Umbilical cord (tissue), 1 donor: ENCODE measurements at regions not wholly inside any gene's neighbourhood (a gene's known extent, or its start where the extent isn't known, plus 50 kb on each side); places are given as distances from the start of the nearest gene placed in this dataset.
A peak's percentile ranks its signal among the peaks of the same experiment; 100 is the strongest.

Experiments
- DNase-seq: peaks from one replicate; pipeline ENCODE4 v3.0.0-alpha.2; 2015; ENCODE audit warnings: low spot score

DNA sequence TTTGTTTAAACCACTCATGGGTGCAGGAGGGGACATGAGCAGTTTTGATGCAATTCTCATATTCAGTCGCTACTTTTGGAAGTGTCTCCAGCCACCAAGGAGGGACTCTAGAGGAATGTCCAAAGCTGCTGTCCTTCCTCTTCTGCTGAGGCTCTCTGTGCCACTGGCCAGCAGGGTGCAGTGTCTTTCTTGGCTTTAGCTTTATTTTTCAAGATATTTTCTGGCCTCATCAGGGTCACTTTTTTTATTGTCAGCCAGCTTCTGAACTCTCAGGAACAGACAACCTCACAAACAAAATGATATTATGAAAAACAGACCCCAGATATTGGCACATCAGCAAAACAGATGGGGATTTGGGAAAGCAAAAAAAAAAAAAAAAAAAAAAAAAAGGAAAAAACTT, 289.3 kb upstream of the ZSWIM2 start:
- DNase-seq, result peak; percentile 33

DNA sequence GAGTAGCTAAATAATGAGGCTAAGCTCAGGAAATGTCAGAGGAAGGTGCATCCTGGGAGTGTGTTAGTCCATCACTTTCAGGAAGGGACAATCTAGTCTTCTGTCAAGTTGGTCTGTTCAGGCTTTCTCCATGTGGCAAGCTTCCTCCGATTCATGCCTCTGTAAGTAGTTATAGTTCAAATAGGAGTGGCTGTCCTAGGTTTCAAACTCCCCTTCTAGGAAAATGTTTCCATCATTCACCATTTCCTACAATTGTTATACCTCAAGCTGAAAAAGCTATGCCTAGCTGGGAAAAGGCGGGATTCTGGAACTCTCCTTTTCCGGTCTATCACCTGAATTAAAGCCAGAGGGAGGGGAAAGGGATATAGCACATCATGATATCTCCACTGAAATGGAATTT, 287.7 kb upstream of the ZSWIM2 start:
- DNase-seq, result peak; percentile 52

DNA sequence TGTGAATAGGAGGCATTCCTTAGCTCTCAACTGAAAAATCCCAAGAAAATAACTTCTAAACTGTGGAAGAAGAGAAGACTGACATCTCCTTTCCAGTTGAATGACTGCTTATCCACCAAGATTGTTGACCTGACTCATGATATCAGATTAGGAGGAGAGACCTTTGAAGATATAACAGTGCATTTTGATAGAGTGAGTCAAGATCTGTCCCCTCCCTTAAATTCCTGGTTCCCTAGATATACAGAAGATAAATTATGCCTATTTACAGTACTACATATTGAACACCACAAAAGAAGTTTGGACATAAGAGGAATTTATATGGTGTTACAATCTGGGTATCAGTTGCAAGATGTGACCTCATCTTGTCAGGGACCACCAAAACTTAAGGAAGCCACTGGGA, 285.3 kb upstream of the ZSWIM2 start:
- DNase-seq, result no peak

DNA sequence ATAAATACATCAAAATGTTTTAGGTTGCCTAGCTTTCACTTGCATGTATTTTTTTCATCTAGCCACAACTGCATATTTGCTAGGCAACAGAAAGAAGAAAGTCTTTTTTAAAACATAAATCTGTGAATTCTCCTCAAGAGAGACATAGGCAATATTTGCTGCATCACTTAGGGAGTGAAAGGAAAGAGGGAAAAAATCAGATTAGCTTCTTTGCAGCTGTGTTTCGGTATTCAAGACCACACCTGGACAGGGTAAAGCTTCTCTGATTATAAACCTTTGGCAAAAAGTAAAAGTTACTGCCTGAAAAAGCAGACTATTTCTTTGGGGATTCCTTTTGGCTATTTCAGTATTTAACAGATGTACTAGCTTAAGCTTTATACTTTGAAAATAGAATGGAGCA, 280.9 kb upstream of the ZSWIM2 start:
- DNase-seq, result no peak

DNA sequence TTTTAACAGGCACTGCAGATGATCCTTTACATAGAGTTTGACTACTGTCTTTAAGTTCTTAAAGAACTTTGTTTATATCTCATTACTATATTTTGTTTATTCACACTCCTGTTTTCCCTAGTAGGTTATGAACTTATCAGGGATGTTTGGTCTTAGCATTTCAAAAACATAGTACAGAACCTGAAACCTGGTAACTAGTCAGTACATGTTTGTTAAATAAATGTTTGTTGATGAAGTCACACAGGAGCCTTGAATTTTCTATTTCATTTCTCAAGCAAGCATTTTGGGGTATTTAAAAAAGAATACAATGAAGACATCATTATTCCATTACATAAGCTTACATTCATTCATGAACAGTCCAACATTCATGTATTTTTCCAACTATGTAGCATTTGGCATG, 280.3 kb upstream of the ZSWIM2 start:
- no peak for DNase-seq

DNA sequence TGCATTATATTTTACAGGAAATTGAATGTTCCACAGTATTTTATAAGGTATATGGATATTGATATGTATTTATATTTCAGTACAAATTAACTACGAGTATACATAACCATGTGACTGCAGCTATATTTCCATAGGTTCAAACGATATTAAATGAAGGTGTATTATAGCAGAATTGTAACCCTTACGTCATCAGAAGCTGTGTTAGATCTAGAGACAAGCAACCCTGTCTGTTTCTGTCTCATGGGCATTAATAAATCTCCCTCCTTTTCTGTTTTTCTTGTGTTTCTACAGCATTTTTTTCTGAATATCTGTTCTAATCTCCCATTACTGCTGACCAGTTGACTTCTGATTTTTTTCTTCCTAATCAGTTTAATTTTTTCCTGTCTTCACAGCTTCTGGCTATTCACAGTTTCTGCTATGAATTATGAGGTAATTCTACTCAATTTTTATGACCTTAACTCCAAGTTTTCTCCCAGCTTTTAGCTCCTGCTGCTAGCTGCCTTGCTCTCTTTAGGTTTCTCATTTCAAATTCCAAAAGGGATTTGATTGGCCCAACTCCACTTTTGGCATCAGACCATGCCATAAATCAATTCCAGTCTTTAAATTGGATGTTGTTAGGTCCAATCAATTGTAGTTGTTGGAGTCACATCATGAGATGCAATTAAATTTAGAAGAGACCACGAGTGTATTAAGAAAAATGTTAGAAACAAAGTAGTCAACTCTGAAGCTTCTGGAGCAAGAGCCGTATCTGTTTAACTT, 277.5 kb upstream of the ZSWIM2 start:
- peak; percentile 9 for DNase-seq

DNA sequence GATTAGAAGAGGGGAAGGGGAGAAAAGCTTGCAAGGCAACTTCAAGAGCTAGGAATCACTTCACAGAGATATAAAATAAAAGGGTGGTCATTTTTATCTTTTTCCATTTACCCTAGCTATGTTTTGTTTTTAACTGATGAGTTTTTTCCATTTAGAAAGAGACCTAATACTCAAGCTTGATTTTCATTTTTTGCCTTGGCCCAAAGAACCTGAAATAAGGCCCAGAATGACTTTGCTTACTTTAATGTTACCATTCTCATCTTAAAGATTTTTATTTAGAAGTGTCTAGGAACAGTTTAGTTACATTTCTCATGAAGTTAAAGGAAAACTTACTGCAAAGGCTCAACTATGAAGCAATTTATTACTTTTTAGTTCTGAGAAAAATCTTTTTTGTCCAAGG, 276.3 kb upstream of the ZSWIM2 start:
- no peak for DNase-seq

DNA sequence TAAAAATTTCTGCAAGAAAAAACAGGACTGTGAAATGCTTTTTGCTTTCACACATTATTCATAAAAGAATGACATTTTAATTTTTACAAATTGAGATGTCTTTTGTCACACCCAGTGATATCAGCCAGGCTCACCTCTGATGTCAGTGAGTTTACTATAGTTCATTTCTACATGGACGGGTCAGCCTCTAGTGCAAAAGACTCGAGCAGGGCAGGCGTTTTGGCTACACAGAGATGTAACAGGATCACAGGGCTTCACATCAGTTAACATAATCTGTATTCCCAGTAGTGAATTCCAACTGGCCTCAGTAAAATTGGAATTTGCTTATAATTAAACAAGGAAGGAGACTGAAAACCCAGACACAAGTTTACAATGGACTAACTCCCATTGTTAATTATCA, 275.6 kb upstream of the ZSWIM2 start:
- DNase-seq, result peak; percentile 15

DNA sequence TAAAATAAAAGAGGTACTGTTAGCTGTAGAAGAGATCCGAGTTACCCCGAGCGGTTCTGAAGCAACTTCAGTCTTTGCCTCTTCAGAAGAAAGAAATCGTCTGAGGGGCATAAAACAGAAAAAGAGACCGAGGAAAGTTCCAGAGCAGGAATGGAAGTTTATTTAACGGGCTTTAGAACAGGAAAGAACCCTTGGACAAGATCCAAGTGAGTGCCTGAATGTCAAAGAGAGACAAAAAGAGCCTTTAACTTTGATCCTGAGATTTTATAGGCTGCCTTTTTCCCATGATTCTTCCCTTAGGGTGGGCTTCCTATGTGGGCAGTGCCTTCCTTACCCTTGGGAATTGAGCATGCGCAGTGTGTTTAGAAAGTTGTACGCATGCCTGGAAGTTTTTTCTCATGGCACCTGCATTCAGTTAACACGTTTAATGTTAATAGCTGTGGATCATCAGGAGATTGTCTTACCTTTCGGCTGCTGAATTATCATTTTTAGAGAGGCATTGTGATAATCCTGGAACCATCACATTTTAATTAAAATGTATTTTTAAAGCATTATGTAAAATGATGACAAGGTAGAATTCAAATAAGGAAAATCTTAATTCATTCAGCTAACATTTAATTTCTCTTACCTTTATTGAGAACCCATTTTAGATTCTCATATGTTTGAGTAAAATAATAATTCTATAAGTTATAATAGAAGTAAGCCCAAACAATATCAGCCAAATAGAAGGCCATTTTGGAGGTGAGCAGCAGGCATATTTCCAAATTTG, 269.5 kb upstream of the ZSWIM2 start:
- DNase-seq, result no peak

DNA sequence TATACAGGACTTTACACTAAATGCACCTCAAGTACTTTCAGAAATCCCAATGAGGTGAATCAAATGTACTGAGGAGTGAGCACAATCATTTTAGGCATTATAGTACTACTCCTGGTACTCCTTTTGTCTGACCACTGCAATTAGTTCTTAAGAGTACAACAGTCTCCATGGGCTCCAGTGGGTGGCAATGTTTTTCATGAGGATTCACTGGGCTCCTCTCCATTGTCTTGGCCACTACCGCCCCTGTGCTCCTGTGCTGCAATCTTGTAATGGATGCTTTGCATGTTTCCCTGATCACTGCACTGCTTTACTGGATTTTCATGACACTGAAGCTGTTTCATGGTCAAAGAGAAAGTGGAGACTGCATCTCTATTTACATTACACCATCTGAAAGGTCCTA, 268.5 kb upstream of the ZSWIM2 start:
- no peak for DNase-seq

DNA sequence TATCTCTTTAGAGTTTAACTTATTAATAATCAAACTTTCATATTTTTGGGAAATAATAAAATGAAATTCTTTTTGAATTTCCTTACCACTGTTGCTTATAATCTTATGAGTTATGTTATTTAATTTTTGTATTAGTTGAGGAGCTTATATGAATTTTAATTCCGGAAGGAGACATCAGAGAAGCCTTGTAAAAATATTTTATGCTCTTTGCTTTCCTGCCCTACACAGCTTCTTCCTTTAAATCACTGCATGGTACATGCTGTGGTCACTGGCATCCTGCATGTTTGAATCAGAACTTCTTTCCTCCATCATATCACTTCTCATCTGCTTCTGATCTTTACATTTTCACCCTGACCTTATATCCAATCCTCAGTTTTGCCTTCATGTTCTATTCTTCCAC, 266.7 kb upstream of the ZSWIM2 start:
- DNase-seq, result no peak

DNA sequence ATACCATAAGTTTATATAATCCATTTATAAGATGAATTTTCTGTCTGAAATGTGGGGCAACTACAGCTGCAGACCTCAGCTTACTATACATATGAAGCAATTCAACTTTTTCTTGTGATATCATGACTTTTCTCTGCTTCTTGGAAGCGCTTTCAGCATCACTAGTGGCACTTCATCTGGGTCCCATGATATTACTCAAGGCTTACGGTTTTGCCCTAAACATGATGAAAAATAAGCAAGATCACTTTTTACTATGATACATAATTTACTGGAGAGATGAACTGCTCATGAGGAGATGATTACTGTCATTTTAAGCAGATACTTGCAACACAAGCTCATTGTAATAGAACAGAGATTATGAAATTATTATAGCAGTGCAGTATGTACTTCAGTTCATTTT, 258.0 kb upstream of the ZSWIM2 start:
- DNase-seq, result no peak

DNA sequence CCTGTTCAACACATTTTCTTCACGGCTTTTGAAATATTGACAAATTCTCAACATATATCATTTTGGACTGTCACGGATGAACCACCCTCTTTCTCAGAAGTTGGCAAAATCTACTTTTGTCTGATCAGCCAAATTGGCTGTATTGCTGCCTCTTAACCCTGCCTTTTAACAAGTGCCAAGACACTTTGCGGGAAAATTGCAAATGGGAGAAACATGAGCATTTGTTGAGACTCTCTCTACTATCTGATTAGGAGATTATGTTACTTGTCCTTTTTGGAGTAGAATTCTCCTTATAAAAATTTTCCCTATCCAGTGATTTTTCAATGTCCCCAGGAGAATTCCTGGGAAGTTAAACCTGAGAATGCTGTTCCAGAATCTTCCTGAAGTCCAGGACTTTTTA, 256.2 kb upstream of the ZSWIM2 start:
- DNase-seq, result no peak

DNA sequence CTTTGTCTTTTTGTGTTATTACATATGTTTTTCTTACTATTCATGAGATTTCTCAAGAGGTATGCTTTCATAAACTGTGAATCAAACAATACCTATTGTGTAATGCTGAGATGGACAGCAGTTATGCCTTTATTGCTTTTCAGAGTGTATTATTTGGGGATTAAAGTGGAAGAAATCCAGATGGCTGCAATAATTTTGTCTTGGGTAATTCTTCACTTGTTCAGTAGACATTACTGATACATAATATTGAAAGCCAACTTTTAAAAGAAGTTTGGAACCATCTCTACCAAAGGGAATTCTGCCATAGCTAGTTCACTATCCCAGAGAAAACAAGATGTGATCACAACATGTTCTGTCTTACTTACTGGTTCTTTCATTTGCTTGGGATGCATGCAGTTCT, 253.4 kb upstream of the ZSWIM2 start:
- no peak for DNase-seq

DNA sequence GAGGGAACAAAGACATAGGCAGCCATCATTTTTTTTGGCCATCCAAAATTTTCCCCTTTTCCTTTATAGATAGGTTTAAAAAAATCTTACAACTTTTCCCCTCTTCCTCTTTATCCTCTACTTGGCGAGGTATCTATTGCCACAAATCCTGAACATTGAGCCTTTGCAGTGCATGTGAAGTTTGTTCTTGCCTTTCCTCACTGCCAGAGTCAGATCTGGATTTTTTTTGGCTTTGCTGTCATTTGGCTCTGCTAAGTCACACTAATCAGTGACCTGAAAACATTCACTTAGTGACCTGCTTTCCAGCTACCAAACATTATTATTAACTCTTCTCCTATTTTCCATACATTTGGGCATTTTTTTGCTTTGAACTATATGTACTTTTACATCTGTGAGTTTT, 249.2 kb upstream of the ZSWIM2 start:
- DNase-seq, result no peak

DNA sequence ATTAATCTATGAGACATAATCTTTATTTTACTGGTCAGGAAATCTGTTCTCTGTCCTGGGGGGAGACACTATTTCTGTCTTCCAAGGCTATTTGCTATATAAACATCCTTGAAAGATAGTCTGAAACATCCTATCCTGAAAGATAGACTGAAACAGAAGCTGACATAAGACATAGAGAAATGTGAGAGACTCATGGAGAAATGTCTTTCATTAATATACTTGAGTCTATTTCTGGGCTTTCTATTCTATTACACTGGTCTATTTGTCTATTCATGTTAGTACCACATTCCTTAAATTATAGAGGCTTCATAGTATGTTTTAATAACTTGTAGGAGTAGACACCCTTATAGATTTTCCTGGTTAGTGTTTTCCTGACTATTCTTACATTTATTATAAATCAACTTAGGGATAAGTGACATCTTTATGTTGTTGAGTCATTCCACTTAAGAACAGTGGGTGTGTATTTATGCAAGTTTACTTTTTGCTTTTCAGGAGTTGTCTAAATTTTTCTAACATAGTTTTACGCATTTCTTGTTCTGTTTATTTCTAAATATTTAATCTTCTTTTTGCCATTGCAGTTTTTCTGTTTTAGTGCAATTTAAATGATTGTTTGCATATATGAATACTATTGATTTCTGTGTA, 244.9 kb upstream of the ZSWIM2 start:
- peak; percentile 56 for DNase-seq

DNA sequence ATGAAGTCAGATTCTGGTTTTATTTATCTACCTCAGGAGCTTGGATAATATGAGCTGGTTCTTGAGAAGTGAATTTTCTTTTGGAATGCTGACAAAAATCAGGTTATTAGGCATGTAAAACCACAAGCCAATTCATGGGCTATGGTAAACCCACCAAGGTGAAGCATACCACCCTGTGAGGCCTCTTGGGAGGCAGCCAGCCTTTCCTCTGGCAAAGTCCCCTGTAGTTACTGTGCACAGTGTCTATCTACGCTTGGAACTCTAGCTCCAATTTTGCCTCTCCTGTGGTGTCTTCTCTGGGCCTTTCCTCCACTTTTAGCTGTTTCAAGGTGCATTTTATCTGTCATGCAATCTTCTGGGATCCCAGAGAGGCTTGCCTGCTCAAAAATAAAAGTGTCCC, 242.7 kb upstream of the ZSWIM2 start:
- DNase-seq, result no peak

DNA sequence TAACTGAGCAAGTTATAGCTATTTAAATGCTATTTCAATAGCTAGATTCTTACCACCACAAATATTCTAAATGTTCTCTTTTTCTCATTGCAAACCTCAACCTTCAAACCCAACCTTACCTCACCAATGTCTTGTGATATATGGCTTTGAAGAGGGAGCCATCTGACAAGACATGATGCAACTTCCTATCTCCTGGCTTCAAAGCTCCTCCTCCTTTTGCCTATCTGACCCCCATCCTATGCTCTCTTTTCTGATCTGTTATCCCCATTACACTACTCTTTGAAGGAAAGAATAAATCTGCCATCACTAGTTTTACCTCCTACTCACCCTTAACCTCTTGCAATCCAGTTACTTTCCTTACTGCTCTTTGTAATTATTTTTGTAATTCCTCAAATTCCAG, 235.6 kb upstream of the ZSWIM2 start:
- DNase-seq, result no peak

DNA sequence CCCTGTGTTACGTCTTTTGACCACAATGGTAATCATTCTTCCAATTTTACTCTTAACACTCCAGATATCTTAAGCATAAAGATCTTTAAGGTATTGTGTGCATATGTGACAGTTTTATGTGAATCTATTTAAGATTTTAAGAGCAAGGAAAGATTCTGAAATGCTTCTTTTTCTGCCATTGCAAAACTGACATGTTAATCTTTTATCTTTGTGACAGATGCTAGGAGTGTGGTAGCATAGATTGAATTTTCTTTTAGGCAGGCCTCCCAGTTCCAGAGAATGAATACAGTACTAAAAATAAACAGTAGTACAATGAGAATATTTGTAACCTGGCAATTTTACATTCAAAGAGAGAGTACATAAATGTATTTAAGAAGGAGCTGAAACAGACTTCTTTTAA, 232.5 kb upstream of the ZSWIM2 start:
- no peak for DNase-seq

DNA sequence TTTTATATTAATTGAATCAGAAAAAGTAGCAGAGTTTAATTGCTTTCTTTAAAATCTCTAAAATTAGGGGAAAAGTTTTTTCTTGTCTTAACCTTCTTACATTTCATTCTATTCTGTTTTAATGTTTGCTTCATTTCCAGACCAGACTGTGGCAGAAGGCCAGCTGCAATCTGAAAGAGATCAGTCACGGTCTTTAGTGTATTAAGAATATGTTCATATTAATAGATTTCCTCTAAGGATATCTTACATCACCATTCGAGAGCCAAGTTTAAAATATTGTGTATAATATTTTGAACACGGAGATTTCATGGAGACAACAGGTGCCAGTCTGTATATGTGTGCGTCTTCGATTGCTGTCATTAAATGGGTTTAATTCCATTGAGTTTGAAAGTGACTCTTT, 230.9 kb upstream of the ZSWIM2 start:
- peak; percentile 49 for DNase-seq

DNA sequence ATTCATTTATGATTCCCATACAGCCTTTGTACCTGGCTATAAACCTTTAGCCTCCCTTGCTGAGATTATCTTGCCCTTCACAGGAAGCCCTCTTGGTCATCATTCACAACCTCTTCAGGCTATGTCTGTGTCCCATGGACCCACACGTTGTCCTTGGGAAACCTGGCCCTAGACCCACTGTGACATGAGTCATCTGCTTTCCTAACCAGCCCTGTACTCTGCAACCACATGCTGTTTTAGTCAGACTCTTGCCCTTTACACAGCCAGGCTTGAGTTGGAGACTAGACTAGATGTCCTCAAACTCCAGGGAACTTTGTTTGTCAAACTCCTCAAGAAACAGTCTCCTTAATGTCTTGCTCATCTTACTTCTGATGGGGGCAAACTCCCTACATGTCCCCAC, 229.3 kb upstream of the ZSWIM2 start:
- DNase-seq, result no peak

DNA sequence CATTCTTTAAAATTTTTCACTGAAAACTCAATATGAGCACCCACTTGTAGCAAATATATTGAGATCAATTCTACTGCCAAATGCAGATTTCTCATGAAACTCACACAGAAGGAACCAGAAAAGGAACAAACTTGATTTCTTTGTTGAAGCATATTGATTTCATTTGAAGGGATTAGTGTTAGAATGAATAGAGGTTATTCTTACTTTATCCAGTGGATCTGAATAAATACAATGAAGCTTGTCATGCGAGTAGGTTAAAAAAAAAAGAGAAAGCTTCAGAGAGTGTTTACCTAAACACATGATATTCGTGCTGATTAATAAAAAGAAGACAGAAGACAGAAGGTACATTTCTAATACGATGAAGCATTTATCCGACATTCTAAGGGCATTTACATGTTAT, 226.7 kb upstream of the ZSWIM2 start:
- DNase-seq, result no peak

DNA sequence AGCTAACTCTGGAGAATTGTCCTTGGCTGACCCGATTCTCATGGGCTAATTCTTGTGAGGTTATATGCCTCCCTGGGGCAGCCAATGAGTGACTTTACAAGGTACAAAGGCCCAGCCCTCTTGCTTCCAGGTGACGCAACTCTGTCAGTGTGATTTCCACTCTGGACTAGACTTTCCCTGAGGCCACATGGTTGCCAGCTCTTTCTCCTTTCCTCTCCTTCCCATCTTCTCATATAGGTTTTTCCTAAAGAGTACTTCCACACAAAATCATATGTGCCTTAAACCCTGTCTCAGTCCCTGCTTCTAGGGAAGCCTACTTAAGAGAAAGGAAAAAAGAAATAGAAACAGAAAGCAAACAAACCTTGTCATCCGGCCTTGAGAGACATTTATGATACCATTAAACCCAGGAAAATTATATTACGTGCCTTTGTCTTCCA, 226.2 kb upstream of the ZSWIM2 start:
- no peak for DNase-seq
